Coronary artery (tissue), 2 donors: ENCODE measurements at regions not wholly inside any gene's neighbourhood (a gene's known extent, or its start where the extent isn't known, plus 50 kb on each side); places are given as distances from the start of the nearest gene placed in this dataset.

Experiments used
- DNase-seq: peaks from one replicate; pipeline ENCODE4 v3.0.0-alpha.2; 2017; ENCODE audit warnings: low spot score
- H3K27ac ChIP-seq, 2 donors: fragments of 200-600 bp; sonication (generic); one replicate each; pipeline ENCODE4 v1.5.1; 2016 to 2019
- H3K4me3 ChIP-seq: fragments of 200-600 bp; sonication (generic); 2 replicates; pipeline ENCODE4 v1.5.1; 2016; ENCODE audit warnings: mild to moderate bottlenecking, moderate library complexity
- TF ChIP-seq, protein P1 (sequence below): fragments of 200-600 bp; sonication (generic); IDR thresholded peaks from one replicate; pipeline ENCODE4 v1.5.1; 2019; ENCODE audit warnings: antibody characterized with exemption

DNA sequence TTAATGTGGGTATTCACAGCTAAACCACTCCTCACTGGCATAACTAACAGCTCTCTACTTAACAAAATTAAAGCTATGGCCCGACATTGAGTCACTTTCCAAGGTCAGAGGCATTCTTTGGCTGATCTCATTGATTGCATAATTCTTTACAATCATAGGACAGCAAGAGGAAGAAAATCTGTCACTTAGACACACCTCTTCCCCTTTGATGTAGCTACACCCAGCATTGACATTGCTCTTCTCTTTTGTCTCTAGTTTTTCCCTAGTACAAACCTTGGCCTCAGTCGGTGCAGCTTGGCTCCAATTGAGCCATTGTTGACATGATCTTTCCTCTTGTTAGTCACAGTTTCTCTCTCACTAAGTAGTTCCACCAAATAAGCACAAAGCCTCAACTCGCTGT is 313.3 kb upstream of the ACTRT1 start:
- H3K27ac ChIP-seq, result no peak overlapping the region
- DNase-seq, result no peak
- TF ChIP-seq, protein P1, sequence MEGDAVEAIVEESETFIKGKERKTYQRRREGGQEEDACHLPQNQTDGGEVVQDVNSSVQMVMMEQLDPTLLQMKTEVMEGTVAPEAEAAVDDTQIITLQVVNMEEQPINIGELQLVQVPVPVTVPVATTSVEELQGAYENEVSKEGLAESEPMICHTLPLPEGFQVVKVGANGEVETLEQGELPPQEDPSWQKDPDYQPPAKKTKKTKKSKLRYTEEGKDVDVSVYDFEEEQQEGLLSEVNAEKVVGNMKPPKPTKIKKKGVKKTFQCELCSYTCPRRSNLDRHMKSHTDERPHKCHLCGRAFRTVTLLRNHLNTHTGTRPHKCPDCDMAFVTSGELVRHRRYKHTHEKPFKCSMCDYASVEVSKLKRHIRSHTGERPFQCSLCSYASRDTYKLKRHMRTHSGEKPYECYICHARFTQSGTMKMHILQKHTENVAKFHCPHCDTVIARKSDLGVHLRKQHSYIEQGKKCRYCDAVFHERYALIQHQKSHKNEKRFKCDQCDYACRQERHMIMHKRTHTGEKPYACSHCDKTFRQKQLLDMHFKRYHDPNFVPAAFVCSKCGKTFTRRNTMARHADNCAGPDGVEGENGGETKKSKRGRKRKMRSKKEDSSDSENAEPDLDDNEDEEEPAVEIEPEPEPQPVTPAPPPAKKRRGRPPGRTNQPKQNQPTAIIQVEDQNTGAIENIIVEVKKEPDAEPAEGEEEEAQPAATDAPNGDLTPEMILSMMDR, result no peak
- no peak overlapping the region for H3K4me3 ChIP-seq

DNA sequence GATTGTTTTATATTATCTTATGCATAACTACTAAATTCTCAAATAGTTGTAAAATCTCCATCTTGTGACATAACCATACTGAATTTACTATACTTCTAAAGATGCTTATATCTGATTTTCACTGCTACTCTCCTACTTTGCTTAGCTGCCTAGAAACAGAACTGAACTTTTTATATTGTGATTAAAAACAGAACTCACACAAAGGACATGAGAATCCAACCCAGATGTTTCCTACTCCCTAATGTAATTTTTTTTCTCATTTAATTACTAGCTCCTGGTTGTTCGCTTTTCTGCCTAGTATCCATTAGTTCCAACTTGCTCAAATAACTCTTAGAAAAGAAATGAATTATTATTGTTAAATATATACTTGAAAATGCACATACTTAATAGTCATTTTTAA is 283.5 kb upstream of the ACTRT1 start:
- Histone ChIP-seq H3K4me3 (no peak overlapping the region), H3K27ac (no peak overlapping the region)
- TF ChIP-seq, protein P1, result no peak
- DNase-seq, result no peak

DNA sequence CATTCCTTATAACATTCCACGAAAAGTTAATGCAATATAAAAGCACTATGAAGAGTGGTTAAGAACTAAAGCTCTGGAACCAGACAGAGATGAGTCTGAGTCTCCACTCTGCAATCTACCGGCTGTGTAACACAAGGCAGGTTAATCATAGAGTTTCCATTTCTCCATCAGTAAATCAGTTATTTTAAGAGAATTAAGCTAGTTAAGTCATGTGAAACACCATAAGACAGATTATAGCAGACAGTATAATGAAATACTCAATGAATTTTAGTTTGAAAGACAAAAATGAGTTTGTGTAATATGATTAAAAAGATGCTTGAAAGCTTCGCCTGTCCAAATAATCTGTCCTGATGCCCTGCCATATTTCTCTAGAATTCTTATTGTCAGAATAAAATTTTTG is 282.6 kb upstream of the ACTRT1 start:
- no peak for DNase-seq
- TF ChIP-seq, protein P1, result no peak
- H3K27ac ChIP-seq, result no peak overlapping the region
- H3K4me3 ChIP-seq, result no peak overlapping the region

DNA sequence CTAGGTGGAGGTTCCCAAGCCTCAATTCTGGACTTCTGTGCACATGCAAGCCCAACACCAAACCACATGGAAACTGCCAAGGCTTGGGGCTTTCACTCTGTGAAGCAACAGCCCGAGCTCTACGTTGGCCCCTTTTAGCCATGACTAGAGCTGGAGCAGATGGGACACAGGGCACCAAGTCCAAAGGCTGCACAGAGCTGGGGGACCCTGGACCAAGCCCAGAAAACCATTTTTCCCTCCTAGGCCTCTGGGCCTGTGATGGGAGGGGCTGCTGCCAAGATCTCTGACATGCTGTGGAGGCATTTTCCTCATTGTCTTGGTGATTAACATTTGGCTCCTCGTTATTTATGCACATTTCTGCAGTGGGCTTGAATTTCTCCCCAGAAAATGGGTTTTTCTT is 258.7 kb upstream of the ACTRT1 start:
- H3K27ac ChIP-seq, result no peak overlapping the region
- DNase-seq, result no peak
- TF ChIP-seq, protein P1, result no peak

DNA sequence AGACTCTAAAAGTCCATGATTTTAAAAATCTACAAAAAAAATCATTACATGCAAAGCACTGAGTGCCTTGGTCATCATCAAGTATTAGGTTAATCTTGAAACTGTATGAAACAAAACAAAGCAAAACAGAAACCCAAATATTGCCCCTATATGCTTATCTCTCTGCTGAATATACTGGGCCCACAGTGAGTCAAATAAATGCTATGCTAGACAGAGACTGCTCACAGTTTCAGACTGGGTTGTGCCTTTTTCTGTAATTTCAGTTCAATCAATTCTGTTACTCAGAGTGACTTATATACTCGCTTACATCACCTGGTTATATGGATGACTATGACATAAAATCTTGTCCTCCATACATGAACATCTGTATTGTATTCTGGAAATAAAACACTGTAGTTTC is 257.1 kb upstream of the ACTRT1 start:
- TF ChIP-seq, protein P1, result no peak
- DNase-seq, result no peak
- no peak overlapping the region for H3K4me3 ChIP-seq
- no peak overlapping the region for H3K27ac ChIP-seq

More for the DNA sequence above, 258.7 kb upstream of the ACTRT1 start:
- H3K4me3 ChIP-seq, result no peak overlapping the region

DNA sequence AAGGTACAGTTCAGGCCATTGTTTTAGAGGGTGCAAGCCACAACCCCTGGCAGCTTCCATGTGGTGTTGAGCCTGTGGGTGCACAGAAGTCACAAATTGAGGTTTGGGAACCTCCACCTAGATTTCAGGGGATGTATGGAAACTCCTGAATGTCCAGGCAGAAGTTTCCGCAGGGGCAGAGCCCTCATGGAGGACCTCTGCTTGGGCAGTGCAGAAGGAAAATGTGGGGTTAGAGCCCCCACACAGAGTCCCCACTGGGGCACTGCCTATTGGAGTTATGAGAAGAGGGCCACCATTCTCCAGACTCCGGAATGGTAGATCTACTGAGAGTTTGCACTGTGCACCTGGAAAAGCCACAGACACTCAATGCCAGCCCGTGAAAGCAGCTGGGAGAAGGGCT is 242.0 kb upstream of the ACTRT1 start:
- Histone ChIP-seq H3K27ac (no peak overlapping the region), H3K4me3 (no peak overlapping the region)
- TF ChIP-seq, protein P1, result no peak
- no peak for DNase-seq

DNA sequence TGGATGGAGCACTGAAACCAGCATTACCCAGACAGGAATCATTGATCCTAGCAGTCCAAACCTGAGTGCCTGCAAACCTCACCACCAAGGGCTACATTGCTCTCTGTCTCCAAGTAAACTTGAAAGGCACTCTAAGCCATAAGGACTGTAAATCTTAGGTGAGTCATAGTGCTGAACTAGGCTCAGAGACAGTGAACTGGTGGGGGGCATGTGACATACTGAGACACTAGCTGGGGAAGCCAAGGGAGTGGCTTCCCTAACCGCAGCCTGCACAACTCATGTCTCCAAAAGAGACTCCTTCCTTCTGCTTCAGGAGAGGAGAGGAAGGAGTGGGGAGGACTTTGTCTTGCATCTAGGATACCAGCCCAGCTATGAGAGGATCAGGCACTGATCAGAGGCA is 235.5 kb upstream of the ACTRT1 start:
- no peak overlapping the region for H3K27ac ChIP-seq
- TF ChIP-seq, protein P1, result no peak
- no peak overlapping the region for H3K4me3 ChIP-seq
- no peak for DNase-seq
